K562 (cell line): ENCODE measurements at regions not wholly inside any gene's neighbourhood (a gene's known extent, or its start where the extent isn't known, plus 50 kb on each side); places are given as distances from the start of the nearest gene placed in this dataset.

Source experiments
- ATAC-seq: fragments of 200-7000 bp; cut with Tn5 transposase; 3 replicates; pipeline ENCODE4 v1.9.1; 2020; ENCODE audit warnings: moderate library complexity
- BruUV-seq: library from RNA; stranded (reverse); fragments of 400-500 nt; replicated peaks from 2 replicates; lab custom pipeline; 2021; lab: Mats Ljungman, UMichigan
- CTCF ChIA-PET: fragments of 300-600 bp; formaldehyde crosslinking; extraction: SDS; loops from one replicate; lab custom pipeline; 2021; ENCODE audit warnings: low intra/inter-chr PET ratio; lab: Yijun Ruan, JAX
- POLR2A ChIA-PET: fragments of 300-600, 350-650 bp; sonication (Branson Sonifier 250); formaldehyde crosslinking; extraction: SDS; loops from one replicate; lab custom pipeline; 2021; ENCODE audit warnings: antibody characterized with exemption, inconsistent platforms; lab: Yijun Ruan, JAX
- DNase-seq, 4 experiments: peaks; one replicate each; pipeline versions ENCODE4 v3.0.0 to v3.0.0-alpha.2; 2011 to 2018; ENCODE audit warnings: low spot score in 3 of 4, mixed read lengths in 3 of 4; ENCODE audit errors: extremely low read depth in 1 of 4
- FAIRE-seq: peaks from 2 replicates; lab custom pipeline; 2011; peaks lifted over from hg19 to GRCh38; lab: Jason Lieb, UNC
- H2AFZ ChIP-seq: 2 replicates; pipeline ENCODE4 v1.6.0; 2011; ENCODE audit warnings: low read depth, low read length, control low read depth, inconsistent platforms
- H3K27ac ChIP-seq: fragments of 200-600 bp; 3 replicates; pipeline ENCODE4 v1.8.0; 2011; ENCODE audit warnings: low read depth, mild to moderate bottlenecking, control low read depth, inconsistent platforms, low read length, moderate library complexity, mixed read lengths; ENCODE audit errors: extremely low read depth
- H3K27me3 ChIP-seq, 2 experiments: fragments of 300-600 bp in 1 of 2; 2 replicates in 1 of 2; 3 replicates in 1 of 2; pipeline versions ENCODE4 v1.6.0 to v1.8.0; 2011; ENCODE audit warnings: inconsistent platforms in 2 of 2, low read length in 2 of 2, mild to moderate bottlenecking in 1 of 2, mixed read lengths in 1 of 2, moderate library complexity in 1 of 2; ENCODE audit not compliant: control insufficient read depth in 2 of 2, insufficient read depth in 2 of 2
- H3K36me3 ChIP-seq: fragments of 300-600 bp; 3 replicates; pipeline ENCODE4 v1.8.0; 2011; ENCODE audit warnings: mild to moderate bottlenecking, low read length, inconsistent platforms; ENCODE audit not compliant: control insufficient read depth, insufficient read depth
- H3K4me1 ChIP-seq, 2 experiments: fragments of 200-600 bp in 1 of 2; replicated peaks in 1 of 2; 2 replicates in 1 of 2; 3 replicates in 1 of 2; pipeline versions ENCODE4 v1.5.1 to v1.8.0; 2011; ENCODE audit warnings: inconsistent platforms in 2 of 2, low read length in 2 of 2, mild to moderate bottlenecking in 1 of 2, mixed read lengths in 1 of 2, moderate library complexity in 1 of 2; ENCODE audit not compliant: control insufficient read depth in 2 of 2, insufficient read depth in 2 of 2
- H3K4me2 ChIP-seq: 2 replicates; pipeline ENCODE4 v1.6.1; 2011; ENCODE audit warnings: low read length, control low read depth, inconsistent platforms, mixed read lengths; ENCODE audit not compliant: insufficient read depth
- H3K4me3 ChIP-seq: fragments of 200-600 bp; sonication (generic), shearing (Covaris generic); 2 replicates; pipeline ENCODE4 v1.5.1; 2016; ENCODE audit warnings: control low read depth, inconsistent platforms
- H3K79me2 ChIP-seq: fragments of 200-600 bp; 3 replicates; pipeline ENCODE4 v1.8.0; 2011; ENCODE audit warnings: low read length, inconsistent platforms; ENCODE audit not compliant: control insufficient read depth, insufficient read depth
- H3K9ac ChIP-seq, 2 experiments: 2 replicates each; pipeline versions ENCODE4 v1.6.0 to v1.6.1; 2011; ENCODE audit warnings: low read depth in 2 of 2, low read length in 2 of 2, control low read depth in 1 of 2, inconsistent platforms in 1 of 2, mild to moderate bottlenecking in 1 of 2, mixed read lengths in 1 of 2; ENCODE audit not compliant: insufficient read depth in 1 of 2
- H3K9me1 ChIP-seq: one replicate; pipeline ENCODE4 v1.6.0; 2011; ENCODE audit warnings: inconsistent platforms, mild to moderate bottlenecking, low read length, moderate library complexity; ENCODE audit not compliant: control insufficient read depth, insufficient read depth
- H3K9me3 ChIP-seq: replicated peaks from 2 replicates; pipeline ENCODE4 v1.5.1; 2011; ENCODE audit warnings: low read depth, low read length, inconsistent platforms; ENCODE audit not compliant: control insufficient read depth, insufficient read depth
- H4K20me1 ChIP-seq: replicated peaks from 2 replicates; pipeline ENCODE4 v1.6.1; 2011; ENCODE audit warnings: low read length, inconsistent platforms, mixed read lengths; ENCODE audit not compliant: control insufficient read depth, insufficient read depth
- IRF1 ChIP-seq: sonication (generic); formaldehyde crosslinking; IDR thresholded peaks from 2 replicates; pipeline ENCODE4 v1.8.0; 2022; ENCODE audit warnings: missing genetic modification reagents, mild to moderate bottlenecking, borderline replicate concordance
- NBN ChIP-seq: fragments of 450-650 bp; IDR thresholded peaks from 2 replicates; pipeline ENCODE4 v1.6.1; 2016; ENCODE audit warnings: low read depth, mild to moderate bottlenecking
- PHF20 ChIP-seq: fragments of 450-650 bp; IDR thresholded peaks from 2 replicates; pipeline ENCODE4 v1.6.1; 2018; ENCODE audit not compliant: partially characterized antibody
- USF2 ChIP-seq: sonication (generic); formaldehyde crosslinking; IDR thresholded peaks from 2 replicates; pipeline ENCODE4 v1.5.0; 2020; ENCODE audit warnings: missing genetic modification reagents
- ZBTB9 ChIP-seq: fragments of 450-650 bp; formaldehyde crosslinking; IDR thresholded peaks from 2 replicates; pipeline ENCODE4 v1.4.0; 2020; ENCODE audit warnings: mild to moderate bottlenecking, moderate library complexity
- ZNF143 ChIP-seq: sonication (generic); formaldehyde crosslinking; IDR thresholded peaks from 2 replicates; pipeline ENCODE4 v1.9.0; 2022; ENCODE audit warnings: mild to moderate bottlenecking, missing genetic modification reagents
- WGBS: fragments of 100-300 bp; shearing (Covaris generic); methylation state at CpG from one replicate; pipeline ENCODE4 v1.1.6; 2016; ENCODE audit warnings: low coverage, mixed read lengths; ENCODE audit not compliant: insufficient coverage; ENCODE audit errors: missing lambda C conversion rate; 5-methylcytosine and 5-hydroxymethylcytosine counted together
- in situ Hi-C: fragments of 300-500 bp; cut with MboI; formaldehyde crosslinking; loops from 4 replicates; pipeline ENCODE4 v1.15.0; 2018; ENCODE audit warnings: inconsistent platforms, mixed read lengths
- intact Hi-C: fragments of 100-400 bp; cut with micrococcal nuclease; formaldehyde crosslinking; loops from 2 replicates; pipeline ENCODE4 v1.14.2; 2022

- no peak for TF ChIP-seq USF2 (CRISPR knock-in tag)
Observed at GRCh38 chr10:130466271-130466997, 330.2 kb downstream of the GLRX3 start (continued).

- H3K9me1 ChIP-seq: no peaks in the 10 kb centered on the region
- no peaks in the 10 kb centered on the region for H3K9me3 ChIP-seq
- ChIA-PET CTCF (no interaction called here), POLR2A (no interaction called here)
- FAIRE-seq: no peak
- TF ChIP-seq NBN (no peak), ZNF143 (CRISPR knock-in tag) (no peak), PHF20 (no peak), IRF1 (CRISPR knock-in tag) (no peak), ZBTB9 (CRISPR knock-in tag) (no peak)
- WGBS: 0% methylated on average over 5 of the region's 5 CpGs
- peaks cover 8 to 9% of the 10 kb centered on the region in 2 experiments; a peak in 3 of 5 replicates for H3K27me3 ChIP-seq
- no peak overlapping the region for H3K4me2 ChIP-seq
- ATAC-seq: no peak
- no TSS peak for BruUV-seq
- no peaks in the 10 kb centered on the region for H3K36me3 ChIP-seq
- DNase-seq: no peak
- no peaks in the 10 kb centered on the region for H3K79me2 ChIP-seq
- H3K9ac ChIP-seq: no peak overlapping the region
- H4K20me1 ChIP-seq: no peaks in the 10 kb centered on the region
- intact Hi-C loops (no loop called here), in situ Hi-C loops (no loop called here)
- H2AFZ ChIP-seq: no peak overlapping the region
- no peaks in the 10 kb centered on the region for H3K4me1 ChIP-seq
- no peak overlapping the region for H3K27ac ChIP-seq
- H3K4me3 ChIP-seq: no peak overlapping the region
Observed at GRCh38 chr10:130470286-130470685, 334.1 kb downstream of the GLRX3 start.
